CD4-positive, alpha-beta T cell (primary cell): ENCODE measurements at regions not wholly inside any gene's neighbourhood (a gene's known extent, or its start where the extent isn't known, plus 50 kb on each side); places are given as distances from the start of the nearest gene placed in this dataset.
"Not testable (repeated sequence)": the region's sequence is repeated elsewhere in the genome, so short reads cannot be mapped to it uniquely, and the experiment has no call there.

ENCODE experiments used
- ATAC-seq: fragments of 200-7000 bp; cut with Tn5 transposase; one replicate; pipeline ENCODE4 v1.10.0; 2022; ENCODE audit warnings: mild to moderate bottlenecking; ENCODE audit not compliant: poor library complexity
- CTCF ChIA-PET: fragments of 350-600 bp; sonication (Branson Sonifier 250); formaldehyde crosslinking; loops from one replicate; lab custom pipeline; 2021; ENCODE audit warnings: antibody characterized with exemption, inconsistent platforms; lab: Charles Lee
- POLR2A ChIA-PET: fragments of 350-600 bp; sonication (Branson Sonifier 250); formaldehyde crosslinking; loops from one replicate; lab custom pipeline; 2021; ENCODE audit warnings: antibody characterized with exemption, inconsistent platforms; lab: Charles Lee
- DNase-seq, 14 experiments: peaks; one replicate each; pipeline ENCODE4 v3.0.0-alpha.2; 2013 to 2020; ENCODE audit warnings: mixed read lengths in 2 of 14
- H3K27ac ChIP-seq, 2 donors: one replicate each; pipeline versions ENCODE4 v1.5.1 to v1.7.0; 2013; ENCODE audit warnings: low read length in 2 of 2, low read depth in 1 of 2, mild to moderate bottlenecking in 1 of 2
- H3K27me3 ChIP-seq, 2 experiments: 1 replicate in 1 of 2; 2 replicates in 1 of 2; pipeline versions ENCODE4 v1.6.1 to v1.7.0; 2013; ENCODE audit warnings: low read length in 2 of 2, control low read depth in 1 of 2, mild to moderate bottlenecking in 1 of 2, moderate library complexity in 1 of 2; ENCODE audit not compliant: insufficient read depth in 2 of 2, control insufficient read depth in 1 of 2
- H3K36me3 ChIP-seq: one replicate; pipeline ENCODE4 v1.6.1; 2013; ENCODE audit warnings: low read length, control low read depth; ENCODE audit not compliant: insufficient read depth
- H3K4me1 ChIP-seq: one replicate; pipeline ENCODE4 v1.6.1; 2013; ENCODE audit warnings: low read length, control low read depth; ENCODE audit not compliant: insufficient read depth
- H3K4me3 ChIP-seq: one replicate; pipeline ENCODE4 v1.5.1; 2013; ENCODE audit warnings: mild to moderate bottlenecking, low read length, moderate library complexity
- H3K9me3 ChIP-seq, 2 experiments: 1 replicate in 1 of 2; 2 replicates in 1 of 2; pipeline versions ENCODE4 v1.6.1 to v1.7.0; 2013; ENCODE audit warnings: low read length in 2 of 2, mild to moderate bottlenecking in 2 of 2, control low read depth in 1 of 2, moderate library complexity in 1 of 2; ENCODE audit not compliant: control insufficient read depth in 1 of 2, insufficient read depth in 1 of 2
- H3K27ac Mint-ChIP-seq: one replicate; pipeline ENCODE4 v1.8.0; 2020; ENCODE audit warnings: mixed read lengths
- H3K27me3 Mint-ChIP-seq: one replicate; pipeline ENCODE4 v1.8.0; 2021; ENCODE audit warnings: mixed read lengths
- H3K36me3 Mint-ChIP-seq: one replicate; pipeline ENCODE4 v1.8.0; 2021; ENCODE audit warnings: low read depth, mixed read lengths
- H3K4me1 Mint-ChIP-seq: one replicate; pipeline ENCODE4 v1.8.0; 2021; ENCODE audit warnings: low read depth, mixed read lengths
- H3K4me3 Mint-ChIP-seq: one replicate; pipeline ENCODE4 v1.8.0; 2020; ENCODE audit warnings: mild to moderate bottlenecking, mixed read lengths
- H3K9me3 Mint-ChIP-seq: one replicate; pipeline ENCODE4 v1.8.0; 2020; ENCODE audit warnings: mixed read lengths
- intact Hi-C, 2 experiments: fragments of 100-400 bp; cut with DNase I in 1 of 2; cut with micrococcal nuclease in 1 of 2; formaldehyde crosslinking; loops; one replicate each; pipeline versions ENCODE4 v1.15.1 to v1.9.0; 2023 to 2025; cut with DNase I, micrococcal nuclease
- TF ChIP-seq, protein P1 (sequence below): fragments of 200-600 bp; IDR thresholded peaks from one replicate; pipeline ENCODE4 v1.8.0; 2022; ENCODE audit warnings: antibody characterized with exemption, mild to moderate bottlenecking

DNA sequence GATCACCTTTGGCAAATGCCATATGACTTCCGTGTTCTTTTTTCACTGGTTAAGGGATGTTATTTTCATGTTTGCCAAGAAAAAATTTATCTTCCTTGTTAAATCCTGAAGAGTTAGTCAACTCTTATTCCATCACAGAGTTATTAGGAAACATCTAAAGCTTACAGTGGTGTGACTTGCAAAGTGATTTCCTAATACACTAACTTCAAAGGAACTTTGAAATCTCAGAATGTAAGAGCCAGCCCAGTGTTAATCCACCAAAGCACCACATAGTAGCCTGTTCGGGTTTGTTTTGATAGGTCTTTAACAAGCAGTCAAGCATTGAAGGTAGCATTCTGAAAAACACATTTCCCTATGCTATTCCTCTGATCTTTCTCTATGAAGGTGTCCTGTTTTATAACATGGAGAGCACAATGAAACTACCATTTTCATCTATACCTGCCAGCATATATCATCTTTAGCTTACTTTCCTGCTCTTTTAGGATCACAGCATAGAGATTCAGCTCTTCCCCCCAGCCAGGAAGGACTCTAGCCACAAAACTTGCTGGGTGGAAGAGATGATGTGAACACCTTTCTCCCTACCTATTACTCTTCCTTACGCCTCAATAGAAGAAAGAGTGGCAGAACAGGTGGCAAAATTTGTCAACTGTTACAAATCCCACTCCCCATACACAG is 82.4 kb upstream of the MAGI3 start:
- peaks cover 8% of the 10 kb centered on the region for H3K27me3 Mint-ChIP-seq
- POLR2A ChIA-PET = no interaction called here
- H3K36me3 Mint-ChIP-seq = no peaks in the 10 kb centered on the region
- peaks cover 7% of the 10 kb centered on the region for H3K9me3 Mint-ChIP-seq
- CTCF ChIA-PET = no interaction called here
- no peak for ATAC-seq
- DNase-seq = no peak
- no peaks in the 10 kb centered on the region for H3K4me1 ChIP-seq
- no peaks in the 10 kb centered on the region for H3K36me3 ChIP-seq
- H3K27me3 ChIP-seq = peaks cover 0 to 10% of the 10 kb centered on the region in 2 experiments
- H3K27ac Mint-ChIP-seq = no peak overlapping the region
- no peak overlapping the region for H3K4me3 ChIP-seq
- peaks cover 8 to 14% of the 10 kb centered on the region in 2 experiments for H3K9me3 ChIP-seq
- intact Hi-C loops = no loop called here
- TF ChIP-seq, protein P1, sequence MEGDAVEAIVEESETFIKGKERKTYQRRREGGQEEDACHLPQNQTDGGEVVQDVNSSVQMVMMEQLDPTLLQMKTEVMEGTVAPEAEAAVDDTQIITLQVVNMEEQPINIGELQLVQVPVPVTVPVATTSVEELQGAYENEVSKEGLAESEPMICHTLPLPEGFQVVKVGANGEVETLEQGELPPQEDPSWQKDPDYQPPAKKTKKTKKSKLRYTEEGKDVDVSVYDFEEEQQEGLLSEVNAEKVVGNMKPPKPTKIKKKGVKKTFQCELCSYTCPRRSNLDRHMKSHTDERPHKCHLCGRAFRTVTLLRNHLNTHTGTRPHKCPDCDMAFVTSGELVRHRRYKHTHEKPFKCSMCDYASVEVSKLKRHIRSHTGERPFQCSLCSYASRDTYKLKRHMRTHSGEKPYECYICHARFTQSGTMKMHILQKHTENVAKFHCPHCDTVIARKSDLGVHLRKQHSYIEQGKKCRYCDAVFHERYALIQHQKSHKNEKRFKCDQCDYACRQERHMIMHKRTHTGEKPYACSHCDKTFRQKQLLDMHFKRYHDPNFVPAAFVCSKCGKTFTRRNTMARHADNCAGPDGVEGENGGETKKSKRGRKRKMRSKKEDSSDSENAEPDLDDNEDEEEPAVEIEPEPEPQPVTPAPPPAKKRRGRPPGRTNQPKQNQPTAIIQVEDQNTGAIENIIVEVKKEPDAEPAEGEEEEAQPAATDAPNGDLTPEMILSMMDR = no peak
- H3K27ac ChIP-seq = no peak overlapping the region
- no peak overlapping the region for H3K4me3 Mint-ChIP-seq
- peaks cover 9% of the 10 kb centered on the region for H3K4me1 Mint-ChIP-seq

DNA sequence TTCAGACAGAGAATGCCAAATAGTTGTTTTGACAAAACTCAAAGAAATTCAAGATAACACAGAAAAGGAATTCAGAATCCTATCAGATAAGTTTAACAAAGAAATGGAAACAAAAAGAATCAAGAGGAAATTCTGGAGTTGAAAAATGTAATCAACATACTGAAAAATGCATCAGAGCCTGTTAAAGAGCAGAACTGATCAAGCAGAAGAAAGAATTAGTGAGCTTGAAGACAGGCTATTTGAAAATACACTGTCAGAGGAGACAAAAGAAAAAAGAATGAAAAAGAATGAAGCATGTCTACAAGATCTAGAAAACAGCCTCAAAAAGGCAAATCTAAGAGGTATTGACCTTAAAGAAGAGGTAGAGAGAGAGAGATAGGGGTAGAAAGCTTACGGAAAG is 77.7 kb upstream of the MAGI3 start:
- peaks cover 0 to 14% of the 10 kb centered on the region in 2 experiments for H3K27me3 ChIP-seq
- H3K27ac Mint-ChIP-seq, H3K4me3 ChIP-seq, DNase-seq, H3K27ac ChIP-seq, H3K4me1 Mint-ChIP-seq, H3K36me3 ChIP-seq, H3K36me3 Mint-ChIP-seq, intact Hi-C loops, CTCF ChIA-PET, H3K9me3 Mint-ChIP-seq, ATAC-seq, H3K4me3 Mint-ChIP-seq, H3K4me1 ChIP-seq, POLR2A ChIA-PET: not testable (repeated sequence)
- H3K27me3 Mint-ChIP-seq = peaks cover 17% of the 10 kb centered on the region
- H3K9me3 ChIP-seq = peaks cover 10 to 14% of the 10 kb centered on the region in 2 experiments

DNA sequence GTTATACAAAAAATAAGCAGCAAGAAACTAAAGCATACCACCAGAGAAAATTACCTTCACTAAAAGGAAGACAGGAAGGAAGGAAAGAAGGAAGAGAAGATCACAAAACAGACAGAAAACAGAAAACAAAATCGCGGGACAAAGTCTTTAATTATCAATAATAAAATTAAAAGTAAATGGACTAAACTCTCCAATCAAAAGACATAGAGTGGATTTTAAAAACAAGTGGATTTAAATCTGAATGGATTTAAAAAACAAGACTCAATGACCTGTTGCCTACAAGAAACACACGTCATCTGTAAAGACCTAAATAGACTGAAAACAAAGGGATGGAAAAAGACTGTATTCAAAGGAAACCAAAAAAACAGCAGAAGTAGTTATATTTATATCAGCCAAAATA is 75.7 kb upstream of the MAGI3 start:
- no peak overlapping the region for H3K27ac ChIP-seq
- H3K36me3 ChIP-seq = no peaks in the 10 kb centered on the region
- H3K4me3 ChIP-seq = no peak overlapping the region
- TF ChIP-seq, protein P1 = no peak
- peaks cover 8% of the 10 kb centered on the region for H3K9me3 Mint-ChIP-seq
- peaks cover 10% of the 10 kb centered on the region in 2 experiments for H3K9me3 ChIP-seq
- no peak overlapping the region for H3K27ac Mint-ChIP-seq
- POLR2A ChIA-PET = no interaction called here
- no peaks in the 10 kb centered on the region for H3K4me1 ChIP-seq
- intact Hi-C loops = no loop called here
- H3K27me3 Mint-ChIP-seq = peaks cover 17% of the 10 kb centered on the region
- H3K27me3 ChIP-seq = peaks cover 0 to 12% of the 10 kb centered on the region in 2 experiments
- H3K36me3 Mint-ChIP-seq = no peaks in the 10 kb centered on the region
- no peak overlapping the region for H3K4me3 Mint-ChIP-seq
- CTCF ChIA-PET = interaction anchor here (1.9 kb wide), 1 partner anchor 12 kb away, joined by 4 read pairs; no protein-coding TSS in a partner anchor
- DNase-seq = no peak
- no peaks in the 10 kb centered on the region for H3K4me1 Mint-ChIP-seq
- no peak for ATAC-seq

DNA sequence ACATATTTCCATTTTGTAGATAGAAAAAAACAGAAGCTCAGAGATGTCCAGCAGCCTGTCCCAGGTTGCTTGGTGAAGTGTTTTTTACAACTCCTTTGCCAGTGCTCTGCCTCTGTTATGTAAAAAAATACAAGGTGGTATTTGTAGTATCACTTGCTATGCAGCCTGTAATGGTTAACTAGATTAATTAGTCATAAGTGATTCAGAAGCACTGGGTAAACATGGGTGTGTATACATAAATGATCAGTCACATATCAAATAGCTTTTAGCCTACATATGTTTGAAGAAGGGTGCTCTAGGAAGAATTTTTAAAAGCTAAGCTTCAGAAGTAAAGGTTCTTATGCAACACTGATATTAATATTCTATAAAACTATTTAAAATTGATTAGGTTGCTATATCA is 70.0 kb upstream of the MAGI3 start:
- Histone ChIP-seq H3K4me1 (no peaks in the 10 kb centered on the region), H3K4me3 (no peak overlapping the region), H3K36me3 (no peaks in the 10 kb centered on the region), H3K9me3 (no peaks in the 10 kb centered on the region), H3K27ac (no peak overlapping the region), H3K27me3 (no peaks in the 10 kb centered on the region)
- Mint-ChIP-seq H3K9me3 (no peaks in the 10 kb centered on the region), H3K4me1 (no peaks in the 10 kb centered on the region), H3K27me3 (peaks cover 3% of the 10 kb centered on the region), H3K27ac (no peak overlapping the region), H3K4me3 (no peak overlapping the region), H3K36me3 (no peaks in the 10 kb centered on the region)
- ChIA-PET CTCF (no interaction called here), POLR2A (no interaction called here)
- ATAC-seq (no peak), DNase-seq (no peak)
- TF ChIP-seq, protein P1 = no peak
- intact Hi-C loops = no loop called here
